GM21515 (cell line): ENCODE measurements at regions not wholly inside any gene's neighbourhood (a gene's known extent, or its start where the extent isn't known, plus 50 kb on each side); places are given as distances from the start of the nearest gene placed in this dataset.
"Not testable (repeated sequence)": the region's sequence is repeated elsewhere in the genome, so short reads cannot be mapped to it uniquely, and the experiment has no call there.

Source experiments
- ATAC-seq: cut with Tn5 transposase; IDR thresholded peaks from one replicate; pipeline ENCODE4 v1.9.1; 2021; ENCODE audit not compliant: unreplicated experiment

DNA sequence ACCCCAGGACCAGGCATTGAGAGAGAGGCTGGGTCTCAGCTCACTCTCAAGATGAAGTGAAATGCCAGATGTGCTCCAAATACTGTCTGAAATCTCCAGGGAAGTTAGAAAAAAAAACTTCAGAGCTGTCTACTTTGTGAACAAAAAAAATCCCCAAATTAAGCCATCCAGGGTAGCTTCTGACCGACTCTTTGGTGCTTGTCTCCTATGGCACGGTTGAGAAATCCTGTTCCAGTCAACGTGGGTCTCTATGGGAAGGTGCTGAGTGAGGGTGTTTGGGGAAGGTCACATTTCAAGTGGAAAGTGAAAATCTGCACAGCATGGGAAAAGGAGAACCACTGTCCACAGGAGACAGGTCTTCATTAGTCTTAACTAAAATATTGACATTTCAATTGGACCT, 322.5 kb upstream of the CFAP20DC start:
- no peak for ATAC-seq

DNA sequence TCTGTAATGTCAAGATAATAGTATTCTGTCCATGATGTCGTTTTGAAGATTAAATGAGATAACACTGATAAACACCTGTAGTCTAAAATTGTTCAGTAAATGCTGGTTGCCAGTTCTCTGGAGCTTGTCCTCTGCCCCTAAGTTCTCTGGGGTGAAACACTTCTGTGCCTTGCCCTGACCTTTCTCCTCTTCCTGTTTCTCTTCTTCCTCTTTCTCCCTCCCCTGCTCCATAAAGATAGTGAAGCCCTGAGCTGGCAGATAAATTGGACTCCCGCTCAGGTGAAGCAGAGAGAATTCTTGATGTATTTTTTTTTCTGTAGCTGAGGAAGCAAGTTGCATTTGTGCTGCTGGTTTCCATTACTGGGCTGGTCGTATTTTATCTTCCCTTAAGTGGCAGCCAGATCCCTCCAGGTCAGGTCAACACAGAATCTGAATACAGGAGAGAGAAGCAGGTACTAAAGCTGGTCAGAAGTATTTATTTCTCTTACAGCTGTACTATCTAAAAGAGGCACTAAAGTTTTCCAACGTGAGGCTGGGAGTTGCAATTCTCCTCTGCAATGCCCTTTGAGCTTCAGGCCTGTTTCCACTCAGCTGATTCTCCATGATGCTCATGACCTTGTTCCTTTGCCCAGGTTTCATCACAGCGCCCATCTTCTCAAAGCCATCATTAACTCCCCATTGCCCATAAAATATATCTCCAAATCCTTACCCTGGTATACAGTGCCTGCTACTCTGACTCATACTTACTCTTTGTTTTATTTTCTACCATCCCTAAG, 319.3 kb upstream of the CFAP20DC start:
- ATAC-seq: no peak

GRCh38 chr3:59367150-59367549, 317.3 kb upstream of the CFAP20DC start:
- no peak for ATAC-seq

DNA sequence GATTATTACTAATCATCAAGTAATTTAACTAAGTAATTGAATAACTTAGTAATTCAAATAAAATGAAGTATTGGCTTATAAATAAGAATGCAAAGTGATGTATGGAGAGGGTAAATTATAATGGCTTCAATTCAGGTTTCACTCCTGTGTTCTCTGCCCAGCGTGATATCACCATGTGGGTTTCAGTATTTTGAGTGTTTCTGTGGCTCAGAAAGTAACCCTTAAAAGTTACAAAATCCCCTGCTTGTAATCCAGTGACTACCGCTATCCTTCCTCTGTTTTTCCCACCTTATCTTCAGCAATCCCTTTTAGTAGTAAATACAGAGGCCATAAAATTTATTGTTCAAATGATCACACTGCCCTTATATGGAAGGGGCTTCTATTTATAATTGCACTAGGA, 316.4 kb upstream of the CFAP20DC start:
- ATAC-seq: no peak

DNA sequence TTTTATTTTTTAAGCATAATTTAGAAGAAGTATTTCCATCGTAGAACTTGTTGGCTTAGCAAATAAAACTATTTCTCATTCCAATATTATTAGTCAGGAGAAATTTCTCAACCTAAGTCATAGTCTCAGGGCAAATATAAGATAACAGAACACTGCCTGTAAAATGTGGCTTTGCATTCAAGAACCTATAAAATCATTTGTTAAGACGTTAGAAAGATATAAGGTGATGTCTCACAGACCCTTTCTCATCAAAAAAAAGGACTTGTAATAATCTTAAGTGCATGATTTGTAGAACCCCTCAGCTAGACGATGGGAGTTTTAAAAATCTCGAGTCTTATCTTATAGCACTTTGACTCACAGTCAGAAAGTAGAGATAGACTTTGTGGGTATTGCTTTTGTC, 314.7 kb upstream of the CFAP20DC start:
- ATAC-seq: no peak

- not testable (repeated sequence) for ATAC-seq
These were observed 310.5 kb upstream of the CFAP20DC start for GRCh38 chr3:59360312-59360711.

- no peak for ATAC-seq
These were observed 291.6 kb upstream of the CFAP20DC start for GRCh38 chr3:59341459-59341858.

- ATAC-seq: no peak
These were observed 290.0 kb upstream of the CFAP20DC start for GRCh38 chr3:59339818-59340217.

DNA sequence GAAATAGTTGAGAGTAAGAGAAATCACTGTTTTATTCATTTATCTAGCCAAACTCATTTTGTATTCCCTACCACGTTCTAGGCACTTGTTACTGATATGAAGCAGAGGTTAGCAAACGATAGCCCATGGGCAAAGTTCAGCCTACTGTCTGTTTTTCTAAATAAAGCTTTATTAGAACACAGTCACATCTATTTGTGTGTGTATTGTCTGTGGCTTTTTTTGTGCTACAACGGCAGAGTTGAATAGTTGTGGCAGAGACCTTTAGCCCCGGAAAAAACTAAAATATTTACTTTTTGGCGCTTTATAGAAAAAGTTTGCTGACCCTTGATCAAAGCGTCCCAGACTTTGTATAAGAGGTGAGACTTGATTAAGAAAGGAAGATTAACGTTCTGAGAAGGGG, 289.1 kb upstream of the CFAP20DC start:
- ATAC-seq: no peak

DNA sequence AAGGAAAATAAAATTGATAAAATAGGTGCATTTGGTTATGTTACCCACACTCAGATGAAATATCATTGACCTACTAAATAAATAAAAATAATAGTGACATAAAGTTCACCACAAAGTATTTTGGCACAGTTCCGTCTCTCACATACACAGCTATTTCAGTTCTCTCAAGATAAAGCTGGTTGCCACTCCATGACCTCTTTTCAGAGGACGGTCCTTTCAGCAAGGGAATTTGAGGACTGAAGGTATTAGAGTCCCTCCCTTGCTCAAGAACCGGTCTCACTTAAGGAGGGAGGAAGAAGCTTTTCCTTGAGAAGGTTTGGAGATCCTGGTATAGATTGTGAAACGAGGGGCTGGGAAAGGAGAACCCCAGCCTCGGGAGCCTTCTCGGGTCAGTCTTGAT, 285.5 kb upstream of the CFAP20DC start:
- no peak for ATAC-seq

DNA sequence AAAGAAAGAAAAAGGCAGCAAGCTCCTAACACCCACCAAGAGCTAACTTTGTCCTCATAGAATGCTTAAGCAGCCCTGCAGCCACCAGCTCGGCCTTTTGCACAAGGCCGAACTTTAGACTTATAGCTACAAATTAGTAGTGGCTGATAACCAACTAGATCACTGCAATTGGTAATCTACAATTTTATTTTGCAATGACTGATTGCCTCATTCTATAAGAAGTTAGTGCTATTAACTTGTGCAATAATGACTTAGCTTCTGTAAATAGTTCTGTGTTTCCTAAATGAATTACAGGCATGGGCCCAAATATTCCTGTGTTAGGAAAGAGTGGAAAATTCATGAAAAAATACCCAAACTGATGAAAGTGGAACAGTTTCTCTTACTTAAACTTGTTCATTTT, 284.8 kb upstream of the CFAP20DC start:
- no peak for ATAC-seq

GRCh38 chr3:59327376-59327808, 277.6 kb upstream of the CFAP20DC start:
- no peak for ATAC-seq

DNA sequence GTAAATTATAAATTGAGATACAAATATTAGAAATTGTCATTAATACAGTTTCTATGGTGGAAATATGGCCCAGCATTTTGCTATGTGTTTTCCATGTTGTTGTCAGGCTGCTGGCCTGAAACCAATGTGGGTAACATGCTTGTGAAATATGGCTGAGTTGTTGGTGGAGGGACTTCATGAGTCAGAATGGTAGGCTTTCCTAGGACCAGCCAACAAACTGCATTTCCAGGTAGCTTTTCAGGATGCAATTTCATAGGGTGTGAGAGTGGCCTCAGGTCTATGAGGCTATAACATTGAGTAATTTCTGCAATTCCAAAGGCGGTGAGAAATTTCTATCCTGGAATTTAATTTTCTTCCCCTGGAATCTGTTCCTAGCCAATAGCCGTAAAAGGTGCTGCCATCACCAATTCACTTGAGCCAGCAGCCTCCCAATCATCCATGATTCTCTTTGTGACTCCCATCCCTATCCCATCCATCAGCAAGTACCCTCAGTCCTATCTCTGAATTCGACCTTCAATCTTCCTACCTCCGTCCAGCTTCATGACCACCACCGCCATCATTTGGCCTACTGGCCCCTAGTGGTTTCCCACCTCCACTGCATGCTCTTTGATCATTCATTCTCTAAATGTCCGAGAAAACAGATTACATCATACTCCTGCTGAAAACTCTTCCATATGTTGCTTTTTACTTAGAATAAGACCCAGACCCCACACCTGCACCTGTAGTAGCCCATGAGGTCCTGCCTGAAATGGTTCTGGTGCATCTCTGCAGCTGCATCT, 276.6 kb upstream of the CFAP20DC start:
- no peak for ATAC-seq

DNA sequence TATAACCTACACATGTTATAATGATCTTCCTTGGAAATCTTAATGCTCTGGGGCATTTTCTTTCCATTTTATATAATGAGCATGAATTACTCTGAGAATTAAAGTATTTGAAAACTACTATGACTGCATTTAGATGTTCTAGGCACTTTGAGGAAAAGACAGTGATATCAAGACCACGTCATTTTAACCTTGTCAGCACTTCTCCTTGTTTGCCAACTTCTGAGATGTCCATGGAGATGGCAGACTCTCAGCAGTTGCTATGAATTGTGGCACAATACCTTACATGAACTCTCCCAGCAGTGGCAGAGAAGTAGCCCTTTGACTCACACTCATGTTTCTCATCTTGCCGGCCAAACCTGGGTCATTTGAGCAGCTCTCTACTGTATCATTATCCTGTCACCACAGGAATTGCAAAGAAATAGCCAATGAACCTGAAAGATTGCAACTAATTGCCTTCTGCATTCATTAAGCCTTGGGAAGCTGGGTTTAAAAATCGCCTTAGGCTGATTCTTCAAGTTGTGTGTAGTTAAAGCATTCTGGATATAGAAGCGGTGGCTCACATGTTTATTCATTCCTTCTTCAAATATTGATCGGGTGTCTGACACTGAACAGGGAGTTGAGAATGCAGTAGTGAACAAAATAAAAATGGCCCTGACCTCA, 272.2 kb upstream of the CFAP20DC start:
- no peak for ATAC-seq

DNA sequence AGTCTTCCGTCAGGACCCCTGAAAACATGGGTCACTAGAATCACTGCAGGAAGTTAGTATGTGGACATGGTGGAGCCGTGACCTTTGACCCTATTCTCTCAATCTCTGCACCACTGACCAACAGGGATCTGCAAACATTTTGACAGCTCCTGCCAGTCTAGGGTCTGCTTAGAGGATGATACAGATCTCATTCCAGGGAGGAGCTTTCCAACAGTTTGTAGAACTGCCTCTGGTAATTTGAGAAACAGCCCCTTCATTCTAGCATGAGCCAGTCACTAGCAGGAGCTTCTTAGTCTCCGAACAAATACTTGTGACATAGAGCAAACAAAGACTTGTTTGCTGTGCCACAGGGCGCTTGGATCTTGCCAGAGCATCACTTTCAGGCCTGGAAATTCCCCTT, 270.3 kb upstream of the CFAP20DC start:
- no peak for ATAC-seq

DNA sequence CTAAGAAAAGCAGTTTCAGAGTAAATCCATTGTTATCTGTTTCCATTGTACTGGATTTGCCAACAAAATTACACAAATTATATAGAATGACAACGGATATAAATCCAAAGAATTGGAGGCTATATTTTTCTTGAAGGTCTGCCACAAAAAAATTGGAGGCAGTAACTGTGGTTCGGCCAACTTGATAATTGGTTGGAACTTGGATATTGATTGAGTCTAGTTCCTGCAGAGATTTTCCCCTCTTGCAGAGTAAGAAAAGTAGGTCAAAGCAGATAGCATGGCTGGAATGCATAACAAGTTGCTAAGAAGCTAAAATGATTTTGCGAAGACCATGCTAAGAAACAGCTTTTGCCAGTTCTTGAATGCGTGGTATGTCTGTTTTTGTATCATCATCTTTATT, 269.6 kb upstream of the CFAP20DC start:
- ATAC-seq: no peak

GRCh38 chr3:59318881-59319280, 269.1 kb upstream of the CFAP20DC start:
- no peak for ATAC-seq

DNA sequence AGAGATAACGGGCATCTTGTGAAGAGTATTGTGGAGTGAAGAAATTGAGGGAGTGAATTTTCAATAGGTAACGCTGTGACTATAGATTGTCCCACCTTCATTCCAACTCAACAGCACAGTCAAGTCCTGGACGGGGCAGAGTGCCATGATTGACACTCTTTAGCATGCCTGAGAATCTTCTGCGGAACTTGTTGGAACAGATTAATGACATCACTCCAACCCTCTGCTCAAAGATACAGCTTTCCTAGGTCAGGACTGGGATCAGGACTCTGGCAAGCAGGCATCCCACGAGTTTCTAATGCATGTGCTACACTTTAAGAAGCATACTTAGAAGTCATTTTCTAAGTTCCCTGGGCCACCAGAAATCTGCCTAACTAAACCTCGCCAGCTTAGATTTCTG, 267.6 kb upstream of the CFAP20DC start:
- ATAC-seq: no peak

- no peak for ATAC-seq
These were observed 267.0 kb upstream of the CFAP20DC start for GRCh38 chr3:59316688-59317275.

- ATAC-seq: no peak
These were observed 263.5 kb upstream of the CFAP20DC start for GRCh38 chr3:59313365-59313764.

DNA sequence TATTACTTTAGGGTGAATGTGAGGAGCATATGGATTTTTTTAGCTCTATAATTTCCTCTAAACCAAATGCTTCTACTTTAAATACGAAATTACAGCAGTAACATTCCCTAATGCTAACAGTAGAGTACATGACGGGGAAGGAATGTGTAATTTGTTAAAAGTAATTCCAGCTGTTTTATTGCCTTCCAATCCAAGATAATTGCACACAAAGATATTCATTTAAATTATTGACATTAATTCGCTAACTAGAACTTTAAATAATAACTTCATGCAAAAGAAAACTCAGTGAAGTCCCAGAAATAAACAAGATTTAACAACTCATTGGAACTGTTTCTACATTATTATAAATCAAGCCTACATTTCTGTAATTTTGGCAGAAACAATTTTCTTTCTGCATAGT, 261.4 kb upstream of the CFAP20DC start:
- ATAC-seq: no peak

- no peak for ATAC-seq
These were observed 260.9 kb upstream of the CFAP20DC start for GRCh38 chr3:59310736-59311135.
